OCI-LY7 (cell line): ENCODE measurements at regions not wholly inside any gene's neighbourhood (a gene's known extent, or its start where the extent isn't known, plus 50 kb on each side); places are given as distances from the start of the nearest gene placed in this dataset.

ENCODE experiments used
- BruUV-seq: library from RNA; stranded (reverse); fragments of 400-500 nt; replicated peaks from 2 replicates; lab custom pipeline; 2021; lab: Mats Ljungman, UMichigan
- CTCF ChIA-PET: fragments of 300-600 bp; sonication (Branson Sonifier 250); formaldehyde crosslinking; loops from one replicate; lab custom pipeline; 2022; ENCODE audit warnings: antibody characterized with exemption; ENCODE audit not compliant: unreplicated experiment; lab: Charles Lee
- POLR2A ChIA-PET: fragments of 300-600 bp; sonication (Branson Sonifier 250); formaldehyde crosslinking; loops from one replicate; lab custom pipeline; 2022; ENCODE audit warnings: antibody characterized with exemption; lab: Charles Lee
- DNase-seq: peaks from one replicate; pipeline ENCODE4 v3.0.0-alpha.2; 2015; ENCODE audit warnings: low spot score
- H2AFZ ChIP-seq: fragments of 200-600 bp; sonication (generic), shearing (Covaris generic); 2 replicates; pipeline ENCODE4 v1.6.1; 2014; ENCODE audit warnings: mild to moderate bottlenecking, antibody characterized with exemption, low read length, moderate library complexity
- H3K27ac ChIP-seq: fragments of 200-600 bp; sonication (generic); 2 replicates; pipeline ENCODE4 v1.5.1; 2014; ENCODE audit warnings: mixed run types, low read depth, mild to moderate bottlenecking, moderate library complexity, low read length, inconsistent platforms; ENCODE audit not compliant: poor library complexity, severe bottlenecking
- H3K36me3 ChIP-seq: fragments of 200-600 bp; sonication (generic); 2 replicates; pipeline ENCODE4 v1.6.1; 2014; ENCODE audit warnings: mild to moderate bottlenecking, antibody characterized with exemption, low read length, moderate library complexity, mixed read lengths; ENCODE audit not compliant: insufficient read depth
- H3K4me1 ChIP-seq: fragments of 200-600 bp; sonication (generic); 2 replicates; pipeline ENCODE4 v1.5.1; 2014; ENCODE audit warnings: mild to moderate bottlenecking, low read length; ENCODE audit not compliant: insufficient read depth, poor library complexity, severe bottlenecking
- H3K4me2 ChIP-seq: fragments of 200-600 bp; sonication (generic); 2 replicates; pipeline ENCODE4 v1.6.1; 2014; ENCODE audit warnings: mild to moderate bottlenecking, low read length
- H3K4me3 ChIP-seq: fragments of 200-600 bp; sonication (generic); 2 replicates; pipeline ENCODE4 v1.5.1; 2014; ENCODE audit warnings: mild to moderate bottlenecking, low read depth, low read length; ENCODE audit not compliant: poor library complexity, severe bottlenecking
- H3K79me2 ChIP-seq: fragments of 200-600 bp; sonication (generic); 2 replicates; pipeline ENCODE4 v1.6.1; 2016; ENCODE audit warnings: low read depth, mild to moderate bottlenecking, low read length, moderate library complexity, mixed read lengths; ENCODE audit not compliant: insufficient read depth
- H3K9me2 ChIP-seq: fragments of 200-600 bp; sonication (generic); 2 replicates; pipeline ENCODE4 v1.6.1; 2016; ENCODE audit warnings: mild to moderate bottlenecking, low read length, mixed read lengths; ENCODE audit not compliant: insufficient read depth
- H3K9me3 ChIP-seq: fragments of 200-600 bp; sonication (generic); 2 replicates; pipeline ENCODE4 v1.6.1; 2014; ENCODE audit warnings: mild to moderate bottlenecking, mixed run types, low read length, mixed read lengths
- H4K20me1 ChIP-seq: fragments of 200-600 bp; sonication (generic); 2 replicates; pipeline ENCODE4 v1.6.1; 2014; ENCODE audit warnings: mild to moderate bottlenecking, antibody characterized with exemption, low read length, moderate library complexity, mixed read lengths; ENCODE audit not compliant: insufficient read depth
- EZH2phosphoT487 ChIP-seq: fragments of 200-600 bp; sonication (generic); IDR thresholded peaks from 2 replicates; pipeline ENCODE4 v1.6.1; 2018; ENCODE audit warnings: low read depth, borderline replicate concordance, mild to moderate bottlenecking, mixed run types, antibody characterized with exemption, low read length, moderate library complexity, mixed read lengths
- intact Hi-C: fragments of 100-400 bp; cut with micrococcal nuclease; formaldehyde crosslinking; loops from one replicate; pipeline ENCODE4 v1.10.0; 2022; ENCODE audit not compliant: unreplicated experiment
- TF ChIP-seq, protein P1 (sequence below): fragments of 200-600 bp; sonication (generic); conservative IDR thresholded peaks from 2 replicates; pipeline ENCODE4 v1.5.1; 2014; ENCODE audit warnings: mild to moderate bottlenecking, antibody characterized with exemption, low read length, moderate library complexity, mixed read lengths

- ChIA-PET CTCF (no interaction called here), POLR2A (no interaction called here)
- DNase-seq: no peak
- Histone ChIP-seq H3K4me2 (no peak overlapping the region), H4K20me1 (no peaks in the 10 kb centered on the region), H3K36me3 (no peaks in the 10 kb centered on the region), H3K27ac (no peak overlapping the region), H3K9me2 (no peaks in the 10 kb centered on the region), H3K79me2 (no peaks in the 10 kb centered on the region), H3K9me3 (no peaks in the 10 kb centered on the region), H3K4me3 (no peak overlapping the region), H2AFZ (no peak overlapping the region), H3K4me1 (no peaks in the 10 kb centered on the region)
- BruUV-seq: no TSS peak
- TF ChIP-seq EZH2phosphoT487: no peak
- TF ChIP-seq, protein P1, sequence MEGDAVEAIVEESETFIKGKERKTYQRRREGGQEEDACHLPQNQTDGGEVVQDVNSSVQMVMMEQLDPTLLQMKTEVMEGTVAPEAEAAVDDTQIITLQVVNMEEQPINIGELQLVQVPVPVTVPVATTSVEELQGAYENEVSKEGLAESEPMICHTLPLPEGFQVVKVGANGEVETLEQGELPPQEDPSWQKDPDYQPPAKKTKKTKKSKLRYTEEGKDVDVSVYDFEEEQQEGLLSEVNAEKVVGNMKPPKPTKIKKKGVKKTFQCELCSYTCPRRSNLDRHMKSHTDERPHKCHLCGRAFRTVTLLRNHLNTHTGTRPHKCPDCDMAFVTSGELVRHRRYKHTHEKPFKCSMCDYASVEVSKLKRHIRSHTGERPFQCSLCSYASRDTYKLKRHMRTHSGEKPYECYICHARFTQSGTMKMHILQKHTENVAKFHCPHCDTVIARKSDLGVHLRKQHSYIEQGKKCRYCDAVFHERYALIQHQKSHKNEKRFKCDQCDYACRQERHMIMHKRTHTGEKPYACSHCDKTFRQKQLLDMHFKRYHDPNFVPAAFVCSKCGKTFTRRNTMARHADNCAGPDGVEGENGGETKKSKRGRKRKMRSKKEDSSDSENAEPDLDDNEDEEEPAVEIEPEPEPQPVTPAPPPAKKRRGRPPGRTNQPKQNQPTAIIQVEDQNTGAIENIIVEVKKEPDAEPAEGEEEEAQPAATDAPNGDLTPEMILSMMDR: no peak
- intact Hi-C loops: no loop called here
These were observed 122.3 kb upstream of the IL12B start for GRCh38 chr5:159452480-159453167.

DNA sequence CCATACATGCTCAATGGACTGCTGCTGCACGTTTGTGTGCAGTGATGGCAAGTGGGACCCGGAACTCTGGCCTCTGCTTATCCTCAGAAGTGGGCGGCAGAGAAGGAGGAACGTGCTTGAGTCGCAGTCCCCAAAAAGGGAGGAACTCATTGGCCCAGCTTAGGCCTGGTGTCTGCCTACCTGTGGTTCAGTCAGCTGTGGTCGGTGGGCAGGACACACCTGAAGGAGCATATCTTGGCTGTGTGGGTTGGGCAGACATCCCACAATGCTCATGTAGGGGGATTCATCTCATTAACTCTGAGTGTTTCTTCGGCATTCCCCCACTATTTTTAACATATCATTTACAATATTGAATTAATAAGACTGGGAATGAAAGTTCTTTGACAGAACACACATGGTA is 122.9 kb upstream of the IL12B start:
- H3K9me3 ChIP-seq: no peaks in the 10 kb centered on the region
- intact Hi-C loops: no loop called here
- H2AFZ ChIP-seq: no peak overlapping the region
- H4K20me1 ChIP-seq: no peaks in the 10 kb centered on the region
- CTCF ChIA-PET: no interaction called here
- POLR2A ChIA-PET: no interaction called here
- H3K9me2 ChIP-seq: no peaks in the 10 kb centered on the region
- H3K4me1 ChIP-seq: no peaks in the 10 kb centered on the region
- H3K27ac ChIP-seq: no peak overlapping the region
- TF ChIP-seq, protein P1: no peak
- no peak for TF ChIP-seq EZH2phosphoT487
- no peak for DNase-seq
- H3K79me2 ChIP-seq: no peaks in the 10 kb centered on the region
- no TSS peak for BruUV-seq
- H3K4me3 ChIP-seq: no peak overlapping the region
- no peak overlapping the region for H3K4me2 ChIP-seq
- no peaks in the 10 kb centered on the region for H3K36me3 ChIP-seq

GRCh38 chr5:159456261-159456660 is 126.0 kb upstream of the IL12B start:
- DNase-seq: no peak
- Histone ChIP-seq H3K4me3 (no peak overlapping the region), H3K79me2 (no peaks in the 10 kb centered on the region), H2AFZ (no peak overlapping the region), H3K9me2 (no peaks in the 10 kb centered on the region), H3K27ac (no peak overlapping the region), H3K9me3 (no peaks in the 10 kb centered on the region), H4K20me1 (no peaks in the 10 kb centered on the region), H3K4me2 (no peak overlapping the region), H3K4me1 (no peaks in the 10 kb centered on the region), H3K36me3 (no peaks in the 10 kb centered on the region)
- BruUV-seq: no TSS peak
- intact Hi-C loops: no loop called here
- ChIA-PET CTCF (no interaction called here), POLR2A (interaction anchor here (0.7 kb wide), 1 partner anchor 34 kb away, joined by 3 read pairs; no protein-coding TSS in a partner anchor)
- no peak for TF ChIP-seq EZH2phosphoT487
- TF ChIP-seq, protein P1: no peak
